CD14-positive monocyte (primary cell): ENCODE measurements at regions not wholly inside any gene's neighbourhood (a gene's known extent, or its start where the extent isn't known, plus 50 kb on each side); places are given as distances from the start of the nearest gene placed in this dataset.
A peak's percentile ranks its signal among the peaks of the same experiment; 100 is the strongest.

ENCODE experiments used
- DNase-seq, 3 donors: peaks; one replicate each; pipeline ENCODE4 v3.0.0-alpha.2; 2011 to 2022
- H2AFZ ChIP-seq: 2 replicates; pipeline ENCODE4 v1.6.0; 2012; ENCODE audit warnings: mild to moderate bottlenecking, low read depth, low read length, inconsistent platforms; ENCODE audit not compliant: insufficient read depth, poor library complexity, severe bottlenecking
- H3K27ac ChIP-seq, 2 donors: 1 replicate in 1 of 2; 2 replicates in 1 of 2; pipeline ENCODE4 v1.5.1; 2012 to 2013; ENCODE audit warnings: low read length in 2 of 2, control low read depth in 1 of 2, inconsistent platforms in 1 of 2, low read depth in 1 of 2, mild to moderate bottlenecking in 1 of 2
- H3K27me3 ChIP-seq, 2 donors: one replicate each; pipeline versions ENCODE4 v1.6.0 to v1.6.1; 2011 to 2013; ENCODE audit warnings: low read length in 2 of 2; ENCODE audit not compliant: control insufficient read depth in 2 of 2, insufficient read depth in 2 of 2
- H3K36me3 ChIP-seq, 2 donors: replicated peaks in 1 of 2; 1 replicate in 1 of 2; 2 replicates in 1 of 2; pipeline versions ENCODE4 v1.5.1 to v1.6.1; 2012 to 2013; ENCODE audit warnings: low read length in 2 of 2, control low read depth in 1 of 2, inconsistent platforms in 1 of 2, mild to moderate bottlenecking in 1 of 2; ENCODE audit not compliant: insufficient read depth in 2 of 2, control insufficient read depth in 1 of 2
- H3K4me1 ChIP-seq, 2 donors: 1 replicate in 1 of 2; 2 replicates in 1 of 2; pipeline versions ENCODE4 v1.5.1 to v1.6.1; 2012 to 2013; ENCODE audit warnings: low read length in 2 of 2, control low read depth in 1 of 2, inconsistent platforms in 1 of 2, mild to moderate bottlenecking in 1 of 2, moderate library complexity in 1 of 2; ENCODE audit not compliant: insufficient read depth in 2 of 2, control insufficient read depth in 1 of 2
- H3K4me2 ChIP-seq: replicated peaks from 2 replicates; pipeline ENCODE3; 2012; ENCODE audit warnings: low read length, moderate library complexity, mild to moderate bottlenecking; ENCODE audit not compliant: poor library complexity, severe bottlenecking; ENCODE audit errors: extremely low read depth
- H3K4me3 ChIP-seq, 3 experiments: fragments of 200-600 bp in 1 of 3; sonication (generic) in 1 of 3; replicated peaks in 1 of 3; 1 replicate in 2 of 3; 2 replicates in 1 of 3; pipeline ENCODE4 v1.5.1; 2011 to 2013; ENCODE audit warnings: low read length in 3 of 3, mild to moderate bottlenecking in 3 of 3, control low read depth in 2 of 3, low read depth in 2 of 3, inconsistent platforms in 1 of 3, moderate library complexity in 1 of 3
- H3K79me2 ChIP-seq: 2 replicates; pipeline ENCODE4 v1.6.0; 2012; ENCODE audit warnings: mild to moderate bottlenecking, control low read depth, inconsistent platforms, low read length, moderate library complexity; ENCODE audit not compliant: insufficient read depth
- H3K9ac ChIP-seq: 2 replicates; pipeline ENCODE4 v1.6.0; 2017; ENCODE audit warnings: low read length, mild to moderate bottlenecking; ENCODE audit not compliant: insufficient read depth, poor library complexity, severe bottlenecking
- H3K9me3 ChIP-seq, 2 donors: replicated peaks in 1 of 2; 1 replicate in 1 of 2; 2 replicates in 1 of 2; pipeline versions ENCODE4 v1.5.1 to v1.6.1; 2012 to 2013; ENCODE audit warnings: low read length in 2 of 2, control low read depth in 1 of 2; ENCODE audit not compliant: control insufficient read depth in 1 of 2, insufficient read depth in 1 of 2
- H4K20me1 ChIP-seq: 2 replicates; pipeline ENCODE4 v1.6.0; 2012; ENCODE audit warnings: mild to moderate bottlenecking, low read length, control low read depth, moderate library complexity; ENCODE audit not compliant: insufficient read depth
- H3K27ac Mint-ChIP-seq, 7 donors: one replicate each; pipeline ENCODE4 v1.8.0; 2020; ENCODE audit warnings: mild to moderate bottlenecking in 7 of 7, mixed read lengths in 7 of 7, moderate library complexity in 6 of 7, inconsistent platforms in 2 of 7
- H3K27me3 Mint-ChIP-seq, 3 donors: one replicate each; pipeline ENCODE4 v1.8.0; 2021 to 2022; ENCODE audit warnings: low read depth in 3 of 3, mild to moderate bottlenecking in 3 of 3, mixed read lengths in 3 of 3, moderate library complexity in 3 of 3, inconsistent platforms in 1 of 3
- H3K36me3 Mint-ChIP-seq, 2 donors: one replicate each; pipeline ENCODE4 v1.8.0; 2020; ENCODE audit warnings: mixed read lengths in 2 of 2, inconsistent platforms in 1 of 2, mild to moderate bottlenecking in 1 of 2
- H3K4me1 Mint-ChIP-seq: one replicate; pipeline ENCODE4 v1.8.0; 2020; ENCODE audit warnings: mild to moderate bottlenecking, mixed read lengths
- H3K4me3 Mint-ChIP-seq, 2 donors: one replicate each; pipeline ENCODE4 v1.8.0; 2020; ENCODE audit warnings: mild to moderate bottlenecking in 2 of 2, mixed read lengths in 2 of 2, moderate library complexity in 1 of 2
- H3K9me3 Mint-ChIP-seq, 7 donors: one replicate each; pipeline ENCODE4 v1.8.0; 2020 to 2022; ENCODE audit warnings: mixed read lengths in 7 of 7, mild to moderate bottlenecking in 6 of 7, moderate library complexity in 6 of 7, inconsistent platforms in 2 of 7
- CTCF ChIP-seq: fragments of 200-600 bp; IDR thresholded peaks from one replicate; pipeline ENCODE4 v1.8.0; 2022; ENCODE audit warnings: antibody characterized with exemption, mild to moderate bottlenecking
- WGBS: methylation state at CpG from one replicate; pipeline ENCODE4 v1.1.5; 2013; ENCODE audit warnings: missing lambda C conversion rate; ENCODE audit not compliant: insufficient coverage; 5-methylcytosine and 5-hydroxymethylcytosine counted together
- intact Hi-C, 2 donors: fragments of 100-400 bp; cut with micrococcal nuclease; formaldehyde crosslinking; loops; one replicate each; pipeline versions ENCODE4 v1.15.0 to v1.15.1; 2023

- peak overlapping the region in 1 of 2 donors; percentile 39 for H3K4me3 Mint-ChIP-seq
- Histone ChIP-seq H4K20me1 (no peaks in the 10 kb centered on the region), H3K4me2 (peak overlapping the region; percentile 12), H3K79me2 (no peaks in the 10 kb centered on the region), H3K4me1 (peaks cover 23 to 29% of the 10 kb centered on the region in 2 donors), H3K9ac (peak overlapping the region; percentile 6), H3K27me3 (peaks cover 0 to 5% of the 10 kb centered on the region in 2 donors), H3K27ac (peak overlapping the region in 1 of 2 donors; percentile 33), H2AFZ (no peak overlapping the region), H3K36me3 (no peaks in the 10 kb centered on the region), H3K9me3 (peaks cover 25 to 43% of the 10 kb centered on the region in 2 donors), H3K4me3 (no peak overlapping the region)
- peaks cover 36% of the 10 kb centered on the region for H3K4me1 Mint-ChIP-seq
- peaks cover 20 to 45% (median 30%) of the 10 kb centered on the region in 7 donors for H3K9me3 Mint-ChIP-seq
- H3K27ac Mint-ChIP-seq: peak overlapping the region in 3 of 7 donors; percentile 34 to 74 (median 61)
- peaks cover 6 to 26% (median 23%) of the 10 kb centered on the region in 3 donors for H3K27me3 Mint-ChIP-seq
- TF ChIP-seq CTCF: peak; percentile 79
- intact Hi-C loops: loop anchor here (2.0 to 5.0 kb wide), 2 partner anchors 284 to 286 kb away; no protein-coding TSS in a partner anchor
- peaks cover 3 to 10% of the 10 kb centered on the region in 2 donors for H3K36me3 Mint-ChIP-seq
- DNase-seq: peak; percentile 40 to 60 (median 49)
- 43% methylated on average over 12 of the region's 15 CpGs for WGBS
Observed at GRCh38 chr9:134983074-134983473, 65.4 kb upstream of the FCN1 start.

GRCh38 chr9:134983506-134984371 is 66.0 kb upstream of the FCN1 start:
- H3K4me2 ChIP-seq: peak overlapping the region; percentile 12
- peak overlapping the region in 1 of 7 donors; percentile 34 for H3K27ac Mint-ChIP-seq
- H3K36me3 Mint-ChIP-seq: peaks cover 3 to 10% of the 10 kb centered on the region in 2 donors

More at GRCh38 chr9:134983506-134984371, 66.0 kb upstream of the FCN1 start:
- Histone ChIP-seq H3K27ac (no peak overlapping the region), H3K4me1 (peaks cover 23 to 25% of the 10 kb centered on the region in 2 donors), H4K20me1 (no peaks in the 10 kb centered on the region), H3K36me3 (no peaks in the 10 kb centered on the region), H3K4me3 (no peak overlapping the region), H3K9me3 (peaks cover 25 to 41% of the 10 kb centered on the region in 2 donors), H3K79me2 (no peaks in the 10 kb centered on the region), H3K27me3 (peaks cover 0 to 5% of the 10 kb centered on the region in 2 donors), H2AFZ (no peak overlapping the region), H3K9ac (peak overlapping the region; percentile 6)
- peaks cover 18 to 47% (median 28%) of the 10 kb centered on the region in 7 donors for H3K9me3 Mint-ChIP-seq
- WGBS: 91% methylated on average over 14 of the region's 14 CpGs
- DNase-seq: no peak
- TF ChIP-seq CTCF: no peak
- peaks cover 7 to 26% (median 23%) of the 10 kb centered on the region in 3 donors for H3K27me3 Mint-ChIP-seq
- intact Hi-C loops: loop anchor here (2.0 to 5.0 kb wide), 2 partner anchors 285 to 286 kb away; no protein-coding TSS in a partner anchor
- no peak overlapping the region for H3K4me3 Mint-ChIP-seq
- H3K4me1 Mint-ChIP-seq: peaks cover 30% of the 10 kb centered on the region
